ENCODE measurements at regions not wholly inside any gene's neighbourhood (a gene's known extent, or its start where the extent isn't known, plus 50 kb on each side); places are given as distances from the start of the nearest gene placed in this dataset.

- no peak for TF ChIP-seq EZH2 (IDR thresholded peaks at IDR 0.05; ENCODE audit: low read length, missing control alignments)
- Histone ChIP-seq H3K79me2 (ENCODE audit: control insufficient read depth, insufficient read depth, low read length) (no peaks in the 10 kb centered on the region), H2AFZ (ENCODE audit: low read length) (no peak overlapping the region), H3K4me1 (ENCODE audit: control insufficient read depth, extremely low read depth, insufficient read depth, low read length) (no peaks in the 10 kb centered on the region), H3K4me3 (replicated peaks in 1 of 4; ENCODE audit: control extremely low read depth in 1 of 4, insufficient read depth in 1 of 4, low read depth in 3 of 4, low read length in 4 of 4) (no peak overlapping the region), H3K36me3 (ENCODE audit: control insufficient read depth, insufficient read depth, low read length) (no peaks in the 10 kb centered on the region), H3K27ac (ENCODE audit: insufficient read depth, low read length) (no peak overlapping the region), H3K4me2 (ENCODE audit: extremely low read depth, insufficient read depth, low read length) (no peak overlapping the region), H3K27me3 (ENCODE audit: control insufficient read depth, insufficient read depth, low read length) (no peaks in the 10 kb centered on the region), H3K9ac (ENCODE audit: insufficient read depth, low read length) (no peak overlapping the region), H4K20me1 (ENCODE audit: control insufficient read depth, extremely low read depth, insufficient read depth, low read length) (no peaks in the 10 kb centered on the region), H3K9me3 (ENCODE audit: control insufficient read depth, insufficient read depth, low read depth, low read length) (peaks cover 2% of the 10 kb centered on the region)
- no peak for DNase-seq (ENCODE audit: low read depth in 2 of 2)
Measured at GRCh38 chr2:3134026-3134571, 243.5 kb downstream of the EIPR1 start.

DNA sequence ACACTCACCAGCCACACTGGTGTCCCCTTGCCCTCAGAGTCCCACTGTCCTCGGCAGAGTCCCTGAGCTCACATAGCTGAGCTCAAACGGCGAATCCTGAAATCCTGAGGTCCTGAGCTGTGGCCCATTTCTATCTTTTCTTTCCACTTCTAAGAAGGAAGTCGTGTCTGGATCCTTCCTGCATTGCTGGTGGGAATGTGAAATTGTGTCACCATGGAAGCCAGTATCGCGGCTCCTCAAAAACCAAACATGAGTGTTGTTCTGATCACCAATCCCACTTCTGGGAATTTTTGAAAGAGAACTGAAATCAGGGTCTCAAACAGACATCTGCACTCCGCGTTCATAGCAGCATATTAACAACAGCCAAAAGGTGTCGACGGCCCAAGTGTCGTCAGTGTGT lies 244.7 kb downstream of the EIPR1 start:
- Histone ChIP-seq H3K9me3 (ENCODE audit: control insufficient read depth, insufficient read depth, low read depth, low read length) (peaks cover 2% of the 10 kb centered on the region), H3K27ac (ENCODE audit: insufficient read depth, low read length) (no peak overlapping the region), H3K9ac (ENCODE audit: insufficient read depth, low read length) (no peak overlapping the region), H3K27me3 (ENCODE audit: control insufficient read depth, insufficient read depth, low read length) (no peaks in the 10 kb centered on the region), H2AFZ (ENCODE audit: low read length) (no peak overlapping the region), H3K4me2 (ENCODE audit: extremely low read depth, insufficient read depth, low read length) (no peak overlapping the region), H3K4me3 (replicated peaks in 1 of 4; ENCODE audit: control extremely low read depth in 1 of 4, insufficient read depth in 1 of 4, low read depth in 3 of 4, low read length in 4 of 4) (no peak overlapping the region), H3K79me2 (ENCODE audit: control insufficient read depth, insufficient read depth, low read length) (no peaks in the 10 kb centered on the region), H4K20me1 (ENCODE audit: control insufficient read depth, extremely low read depth, insufficient read depth, low read length) (no peaks in the 10 kb centered on the region), H3K36me3 (ENCODE audit: control insufficient read depth, insufficient read depth, low read length) (no peaks in the 10 kb centered on the region), H3K4me1 (ENCODE audit: control insufficient read depth, extremely low read depth, insufficient read depth, low read length) (no peaks in the 10 kb centered on the region)
- DNase-seq (ENCODE audit: low read depth in 2 of 2) = no peak
- TF ChIP-seq CTCF (conservative IDR thresholded peaks at IDR 0.05 in 1 of 2, IDR thresholded peaks at IDR 0.05 in 1 of 2; ENCODE audit: low read depth in 1 of 2, low read length in 2 of 2) = no peak
- TF ChIP-seq EZH2 (IDR thresholded peaks at IDR 0.05; ENCODE audit: low read length, missing control alignments) = no peak

GRCh38 chr2:3132466-3132865 lies 245.2 kb downstream of the EIPR1 start:
- no peak overlapping the region for H3K4me3 ChIP-seq (replicated peaks in 1 of 4; ENCODE audit: control extremely low read depth in 1 of 4, insufficient read depth in 1 of 4, low read depth in 3 of 4, low read length in 4 of 4)
- no peaks in the 10 kb centered on the region for H3K4me1 ChIP-seq (ENCODE audit: control insufficient read depth, extremely low read depth, insufficient read depth, low read length)
- no peak for TF ChIP-seq CTCF (conservative IDR thresholded peaks at IDR 0.05 in 1 of 2, IDR thresholded peaks at IDR 0.05 in 1 of 2; ENCODE audit: low read depth in 1 of 2, low read length in 2 of 2)
- TF ChIP-seq EZH2 (IDR thresholded peaks at IDR 0.05; ENCODE audit: low read length, missing control alignments) = no peak
- H3K9ac ChIP-seq (ENCODE audit: insufficient read depth, low read length) = no peak overlapping the region
- H4K20me1 ChIP-seq (ENCODE audit: control insufficient read depth, extremely low read depth, insufficient read depth, low read length) = no peaks in the 10 kb centered on the region
- no peak overlapping the region for H3K4me2 ChIP-seq (ENCODE audit: extremely low read depth, insufficient read depth, low read length)
- no peaks in the 10 kb centered on the region for H3K9me3 ChIP-seq (ENCODE audit: control insufficient read depth, insufficient read depth, low read depth, low read length)
- no peak for DNase-seq (ENCODE audit: low read depth in 2 of 2)
- no peaks in the 10 kb centered on the region for H3K79me2 ChIP-seq (ENCODE audit: control insufficient read depth, insufficient read depth, low read length)
- no peaks in the 10 kb centered on the region for H3K36me3 ChIP-seq (ENCODE audit: control insufficient read depth, insufficient read depth, low read length)
- H2AFZ ChIP-seq (ENCODE audit: low read length) = no peak overlapping the region
- no peaks in the 10 kb centered on the region for H3K27me3 ChIP-seq (ENCODE audit: control insufficient read depth, insufficient read depth, low read length)
- no peak overlapping the region for H3K27ac ChIP-seq (ENCODE audit: insufficient read depth, low read length)

Data from fibroblast of lung (primary cell).